Astrocyte of the cerebellum (primary cell): ENCODE measurements at regions not wholly inside any gene's neighbourhood (a gene's known extent, or its start where the extent isn't known, plus 50 kb on each side); places are given as distances from the start of the nearest gene placed in this dataset.

Experiments
- DNase-seq: peaks from one replicate; pipeline ENCODE4 v3.0.0-alpha.2; 2011; ENCODE audit warnings: low read depth
- H3K4me3 ChIP-seq: 2 replicates; pipeline ENCODE4 v1.5.1; 2011; ENCODE audit warnings: mild to moderate bottlenecking, low read depth, low read length, moderate library complexity
- in situ Hi-C: cut with HindIII; loops from 2 replicates; pipeline ENCODE4 v1.10.0; 2017; ENCODE audit warnings: low sequenced_read_pairs
- TF ChIP-seq, protein P1 (sequence below): IDR thresholded peaks from 2 replicates; pipeline ENCODE4 v1.5.1; 2012; ENCODE audit warnings: low read length, low read depth, moderate library complexity, mild to moderate bottlenecking; ENCODE audit errors: missing control alignments

- TF ChIP-seq, protein P1, sequence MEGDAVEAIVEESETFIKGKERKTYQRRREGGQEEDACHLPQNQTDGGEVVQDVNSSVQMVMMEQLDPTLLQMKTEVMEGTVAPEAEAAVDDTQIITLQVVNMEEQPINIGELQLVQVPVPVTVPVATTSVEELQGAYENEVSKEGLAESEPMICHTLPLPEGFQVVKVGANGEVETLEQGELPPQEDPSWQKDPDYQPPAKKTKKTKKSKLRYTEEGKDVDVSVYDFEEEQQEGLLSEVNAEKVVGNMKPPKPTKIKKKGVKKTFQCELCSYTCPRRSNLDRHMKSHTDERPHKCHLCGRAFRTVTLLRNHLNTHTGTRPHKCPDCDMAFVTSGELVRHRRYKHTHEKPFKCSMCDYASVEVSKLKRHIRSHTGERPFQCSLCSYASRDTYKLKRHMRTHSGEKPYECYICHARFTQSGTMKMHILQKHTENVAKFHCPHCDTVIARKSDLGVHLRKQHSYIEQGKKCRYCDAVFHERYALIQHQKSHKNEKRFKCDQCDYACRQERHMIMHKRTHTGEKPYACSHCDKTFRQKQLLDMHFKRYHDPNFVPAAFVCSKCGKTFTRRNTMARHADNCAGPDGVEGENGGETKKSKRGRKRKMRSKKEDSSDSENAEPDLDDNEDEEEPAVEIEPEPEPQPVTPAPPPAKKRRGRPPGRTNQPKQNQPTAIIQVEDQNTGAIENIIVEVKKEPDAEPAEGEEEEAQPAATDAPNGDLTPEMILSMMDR, result no peak
- no peak overlapping the region for H3K4me3 ChIP-seq
- in situ Hi-C loops, result no loop called here
- DNase-seq, result no peak
Observed at GRCh38 chr4:185916231-185916630, 104.2 kb upstream of the SORBS2 start.

DNA sequence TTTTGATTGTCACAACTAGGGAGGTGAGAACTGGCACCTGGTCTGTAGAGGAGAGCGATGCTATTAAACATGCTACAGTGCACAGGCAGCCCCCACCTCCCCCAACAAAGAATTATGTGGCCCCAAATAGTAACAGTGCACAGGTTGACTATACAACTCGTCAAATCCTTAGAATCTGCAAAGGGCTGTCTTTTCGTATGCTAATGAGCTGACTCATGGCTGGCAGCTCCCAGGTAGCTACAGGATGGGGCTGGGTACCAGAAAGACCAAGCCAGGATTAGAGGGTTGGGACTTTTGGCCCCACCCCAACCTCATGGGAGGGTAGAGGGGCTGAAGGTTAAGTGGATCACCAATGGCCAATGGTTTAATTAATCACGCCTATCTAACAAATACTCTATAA lies 104.7 kb upstream of the SORBS2 start:
- no peak overlapping the region for H3K4me3 ChIP-seq
- TF ChIP-seq, protein P1, result no peak
- in situ Hi-C loops, result no loop called here
- no peak for DNase-seq

- in situ Hi-C loops, result no loop called here
- H3K4me3 ChIP-seq, result no peak overlapping the region
- no peak for DNase-seq
- TF ChIP-seq, protein P1, result no peak
Observed at GRCh38 chr4:185919107-185919506, 107.1 kb upstream of the SORBS2 start.

DNA sequence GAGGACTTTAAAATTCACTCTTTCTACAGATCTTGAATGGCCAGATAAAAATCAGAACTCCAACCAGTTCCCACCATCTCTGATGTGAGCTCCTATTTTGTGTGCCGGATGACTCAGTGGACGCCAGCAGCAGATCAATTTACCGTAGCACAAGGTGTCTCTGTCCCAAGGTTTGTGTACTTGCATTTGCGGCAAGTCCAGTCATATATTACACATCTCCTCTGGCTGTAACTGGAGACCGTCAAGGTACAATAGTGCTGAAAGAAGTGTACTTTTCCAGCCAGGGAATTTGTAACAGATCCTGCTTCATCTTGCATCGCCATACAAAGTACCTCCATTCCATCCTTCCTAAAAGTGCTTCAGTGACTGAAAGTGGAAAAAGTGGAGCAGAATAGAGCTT lies 108.2 kb upstream of the SORBS2 start:
- DNase-seq, result no peak
- H3K4me3 ChIP-seq, result no peak overlapping the region
- in situ Hi-C loops, result loop anchor here (5.0 kb wide), 1 partner anchor 97 kb away; no protein-coding TSS in a partner anchor
- TF ChIP-seq, protein P1, result no peak

DNA sequence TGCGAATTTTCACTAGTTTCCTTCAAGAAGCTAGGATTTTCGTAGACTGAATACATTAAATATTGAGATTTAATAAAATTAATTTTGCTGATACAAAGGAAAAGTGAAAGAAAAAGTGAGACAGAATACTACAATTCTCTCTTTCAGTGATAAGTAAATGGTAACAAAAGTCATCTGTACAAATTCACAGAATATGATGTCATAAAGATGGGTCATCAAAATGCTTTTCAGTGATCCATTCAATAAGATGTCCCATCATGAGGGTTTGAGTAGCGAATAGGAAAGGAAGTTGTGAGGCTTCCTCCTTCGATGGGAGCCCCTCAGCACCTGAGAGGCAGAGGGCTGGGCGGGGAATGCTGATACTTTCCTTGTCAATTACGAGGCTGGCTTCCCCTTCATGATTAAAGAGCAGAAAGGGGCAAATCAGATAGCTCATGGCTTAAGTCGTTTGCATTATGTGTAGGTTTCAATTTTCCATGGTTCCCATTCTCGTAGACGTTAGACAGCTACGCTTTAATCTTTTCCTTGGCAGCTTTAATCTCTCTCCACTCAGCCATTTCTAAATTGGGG lies 108.8 kb upstream of the SORBS2 start:
- no peak overlapping the region for H3K4me3 ChIP-seq
- TF ChIP-seq, protein P1, result no peak
- in situ Hi-C loops, result loop anchor here (5.0 kb wide), 1 partner anchor 97 kb away; no protein-coding TSS in a partner anchor
- no peak for DNase-seq

- TF ChIP-seq, protein P1, result no peak
- H3K4me3 ChIP-seq, result no peak overlapping the region
- in situ Hi-C loops, result loop anchor here (5.0 kb wide), 1 partner anchor 95 kb away; no protein-coding TSS in a partner anchor
- no peak for DNase-seq
Observed at GRCh38 chr4:185921583-185922555, 109.9 kb upstream of the SORBS2 start.
